ELF-1 (cell line): ENCODE measurements at regions not wholly inside any gene's neighbourhood (a gene's known extent, or its start where the extent isn't known, plus 50 kb on each side); places are given as distances from the start of the nearest gene placed in this dataset.
A peak's percentile ranks its signal among the peaks of the same experiment; 100 is the strongest.
"Not testable (repeated sequence)": the region's sequence is repeated elsewhere in the genome, so short reads cannot be mapped to it uniquely, and the experiment has no call there.

Experiments used
- DNase-seq: peaks from one replicate; pipeline ENCODE4 v3.0.0-alpha.2; 2016; ENCODE audit warnings: low read depth, low spot score

DNA sequence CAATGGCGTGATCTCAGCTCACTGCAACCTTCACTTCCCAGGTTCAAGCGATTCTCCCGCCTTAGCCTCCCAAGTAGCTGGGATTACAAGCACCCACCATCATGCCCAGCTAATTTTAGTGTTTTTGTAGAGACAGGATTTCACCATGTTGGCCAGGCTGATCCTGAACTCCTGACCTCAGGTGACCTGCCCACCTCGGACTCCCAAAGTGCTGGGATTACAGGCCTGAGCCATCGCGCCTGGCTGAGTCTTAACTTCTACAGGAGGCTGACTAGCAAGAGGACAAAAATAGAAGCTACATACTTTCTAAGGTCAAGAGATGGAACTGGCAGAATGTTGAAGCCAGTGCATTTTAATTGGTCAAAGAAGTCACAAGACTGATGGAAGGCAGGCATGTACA, 2296.2 kb upstream of the RAG2 start:
- not testable (repeated sequence) for DNase-seq

- DNase-seq: no peak
These were observed 2286.3 kb upstream of the RAG2 start for GRCh38 chr11:38884145-38884865.

GRCh38 chr11:38867338-38867737, 2269.3 kb upstream of the RAG2 start:
- no peak for DNase-seq

DNA sequence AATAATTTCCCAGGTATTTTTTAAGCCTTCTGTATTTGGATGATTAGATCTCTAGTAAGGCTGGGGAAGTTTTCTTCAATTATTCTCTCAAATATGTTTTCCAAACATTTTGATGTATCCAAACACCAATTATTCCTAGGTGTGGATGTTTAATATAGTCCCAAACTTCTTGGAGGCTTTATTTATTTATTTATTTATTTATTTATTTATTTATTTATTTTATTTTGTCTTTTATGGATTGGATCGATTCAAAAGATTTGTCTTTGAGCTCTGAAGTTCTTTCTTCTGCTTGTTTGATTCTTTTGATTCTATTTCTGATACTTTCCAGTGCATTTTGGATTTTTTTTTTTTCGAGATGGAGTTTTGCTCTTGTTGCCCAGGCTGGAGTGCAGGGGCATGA, 2267.9 kb upstream of the RAG2 start:
- DNase-seq: no peak

- DNase-seq: no peak
These were observed 2245.0 kb upstream of the RAG2 start for GRCh38 chr11:38842991-38843390.

DNA sequence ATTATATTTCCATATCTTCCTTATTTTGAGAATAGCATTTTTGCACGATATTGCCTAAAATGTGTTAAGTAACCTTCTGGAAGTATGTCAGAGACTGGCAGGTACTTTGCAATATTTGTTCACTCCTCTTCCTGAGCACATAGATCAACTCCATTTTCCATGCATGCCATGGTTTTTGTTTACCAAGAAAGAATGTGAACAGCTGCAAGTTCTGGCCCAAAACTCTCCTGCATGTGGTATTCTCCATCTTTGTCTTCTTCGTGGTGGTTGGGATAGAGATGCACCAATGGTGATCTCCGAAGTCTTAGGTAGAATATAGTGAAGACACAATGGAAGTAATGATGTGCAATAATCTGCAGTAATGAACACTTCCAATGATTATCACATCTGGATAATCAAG, 2241.0 kb upstream of the RAG2 start:
- no peak for DNase-seq

DNA sequence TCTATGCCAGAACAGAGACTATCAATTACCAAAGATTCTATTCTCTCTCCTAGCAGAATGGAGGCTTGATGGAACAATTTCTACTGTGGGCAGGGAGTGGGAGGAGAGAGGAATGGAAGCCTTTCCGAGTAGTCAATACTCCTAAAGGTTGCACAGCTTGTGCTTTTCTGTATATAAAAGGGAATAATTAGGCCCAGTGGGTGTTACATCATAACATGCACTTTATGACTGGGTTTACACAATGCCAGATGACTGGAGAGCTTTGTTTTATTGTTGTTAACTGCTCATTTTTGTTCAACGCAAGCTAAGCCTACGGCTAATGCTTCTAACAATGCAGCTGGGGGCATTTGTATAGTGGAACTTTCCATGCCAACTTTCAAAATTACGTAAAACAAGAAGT, 2237.9 kb upstream of the RAG2 start:
- DNase-seq: no peak

DNA sequence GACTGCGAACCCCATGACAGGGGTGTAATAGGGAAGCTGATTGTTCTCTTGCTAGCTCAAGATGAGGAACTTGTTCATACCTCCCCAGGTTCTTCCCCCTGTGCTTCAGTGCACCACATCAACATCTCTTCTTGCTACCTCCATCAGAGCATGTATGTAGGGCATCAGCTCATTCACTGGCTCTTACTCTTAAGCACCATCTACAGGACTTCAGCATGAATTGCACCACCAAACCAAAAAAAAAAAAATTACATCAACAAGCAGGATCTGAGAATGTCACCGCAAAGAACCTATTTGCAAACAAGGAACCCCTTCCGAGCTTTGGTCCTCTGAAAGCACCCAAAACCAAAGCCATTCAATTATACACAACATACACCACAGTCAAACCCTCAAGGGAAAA, 2226.5 kb upstream of the RAG2 start:
- DNase-seq: peak; percentile 25

- not testable (repeated sequence) for DNase-seq
These were observed 2223.8 kb upstream of the RAG2 start for GRCh38 chr11:38821786-38822185.

- no peak for DNase-seq
These were observed 2221.9 kb upstream of the RAG2 start for GRCh38 chr11:38819981-38820380.

DNA sequence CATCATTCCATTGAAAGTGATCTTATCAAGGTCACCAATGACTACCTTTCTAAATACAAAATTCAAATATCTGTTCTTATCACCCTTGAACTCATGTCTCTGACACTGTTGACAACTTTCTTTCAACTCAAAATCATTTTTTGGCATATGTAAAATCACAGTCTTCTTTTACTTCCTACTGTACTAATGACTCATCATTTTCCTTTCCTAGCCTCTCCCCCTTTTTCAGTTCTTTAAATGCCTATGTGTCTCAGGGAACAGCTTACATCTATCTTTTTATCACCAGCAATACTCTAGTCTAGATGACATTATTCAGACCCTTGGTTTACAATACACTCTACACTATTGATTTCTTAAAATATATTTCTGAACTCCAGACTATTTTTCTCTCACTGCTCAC, 2220.7 kb upstream of the RAG2 start:
- DNase-seq: no peak

GRCh38 chr11:38814670-38815069, 2216.6 kb upstream of the RAG2 start:
- DNase-seq: no peak

GRCh38 chr11:38809521-38809920, 2211.5 kb upstream of the RAG2 start:
- DNase-seq: no peak

- no peak for DNase-seq
These were observed 2198.2 kb upstream of the RAG2 start for GRCh38 chr11:38796281-38796680.

DNA sequence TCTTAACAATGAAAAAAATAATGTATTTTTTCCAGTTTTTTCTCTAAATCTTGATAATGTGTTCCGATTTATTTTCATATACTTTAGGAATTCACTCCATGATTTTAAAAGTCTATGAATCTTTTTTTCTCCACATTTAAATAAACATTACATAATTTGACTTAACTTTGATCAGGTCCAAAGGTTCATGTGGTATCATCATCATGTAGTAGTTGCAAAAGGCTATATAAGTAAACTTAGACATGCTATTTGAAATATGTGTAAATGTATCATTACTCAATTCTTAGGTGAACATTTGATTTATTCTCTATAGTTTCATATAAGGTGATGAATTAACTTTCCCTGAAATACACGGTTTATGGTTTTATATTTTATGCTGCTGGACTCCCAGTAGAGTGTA, 2197.0 kb upstream of the RAG2 start:
- DNase-seq: no peak

- no peak for DNase-seq
These were observed 2193.4 kb upstream of the RAG2 start for GRCh38 chr11:38791346-38791961.

DNA sequence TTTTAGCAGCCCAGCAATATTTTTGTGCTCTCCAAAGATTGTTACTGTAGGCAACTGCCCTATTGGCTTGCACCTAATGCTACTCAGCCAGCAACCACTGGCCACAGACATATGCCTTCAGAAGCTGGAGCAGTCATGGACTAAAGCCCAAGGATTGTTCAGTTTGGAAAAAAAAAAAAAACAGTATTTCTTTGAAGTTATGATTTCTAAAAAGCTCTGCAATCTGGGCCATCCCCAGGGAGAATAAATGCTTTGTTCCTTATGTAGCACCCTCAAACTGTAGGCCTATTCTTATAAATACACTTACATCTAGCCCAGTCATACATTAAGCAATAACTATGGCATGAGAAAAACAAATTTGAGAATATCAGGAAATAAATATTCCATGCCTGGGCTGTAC, 2190.5 kb upstream of the RAG2 start:
- no peak for DNase-seq

- DNase-seq: no peak
These were observed 2186.1 kb upstream of the RAG2 start for GRCh38 chr11:38784164-38784563.

DNA sequence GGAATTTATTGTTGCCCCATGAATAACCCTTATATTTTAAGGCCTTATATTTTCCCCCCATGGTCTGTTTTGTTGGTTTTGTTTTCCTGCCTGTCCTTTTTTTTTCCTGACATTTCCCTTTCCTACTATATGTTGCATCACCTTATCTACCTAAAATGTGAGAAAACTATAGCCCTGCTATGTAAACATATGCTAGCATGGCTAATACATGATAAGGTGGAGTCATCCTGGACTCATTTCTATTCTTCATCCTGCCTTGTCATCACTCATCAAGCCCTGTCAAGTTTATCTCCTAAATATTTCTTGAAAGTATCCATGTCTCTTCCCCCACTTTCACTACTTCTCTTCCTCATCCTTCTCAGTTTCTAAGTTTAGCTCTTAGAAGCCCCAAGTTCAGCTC, 2168.8 kb upstream of the RAG2 start:
- no peak for DNase-seq

DNA sequence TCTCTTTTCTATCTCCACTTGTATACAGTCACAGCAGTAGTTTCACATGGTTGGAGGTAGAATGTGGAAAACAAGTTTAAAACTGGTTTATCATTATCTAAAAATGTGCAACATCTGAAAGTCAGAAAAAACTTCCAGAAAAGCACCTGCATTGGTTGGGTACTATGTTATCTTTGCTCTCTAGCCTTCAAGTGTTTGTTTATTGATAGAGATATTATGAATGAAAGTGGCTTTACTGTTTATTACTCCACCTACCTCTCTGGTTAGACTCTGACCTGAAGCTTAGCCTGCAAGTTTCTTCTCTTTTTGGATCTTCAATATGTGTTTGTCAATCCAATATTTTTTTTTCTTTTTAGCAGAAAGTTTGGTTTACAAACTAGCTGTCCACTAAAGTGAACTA, 2161.4 kb upstream of the RAG2 start:
- no peak for DNase-seq

GRCh38 chr11:38756537-38756936, 2158.5 kb upstream of the RAG2 start:
- no peak for DNase-seq

DNA sequence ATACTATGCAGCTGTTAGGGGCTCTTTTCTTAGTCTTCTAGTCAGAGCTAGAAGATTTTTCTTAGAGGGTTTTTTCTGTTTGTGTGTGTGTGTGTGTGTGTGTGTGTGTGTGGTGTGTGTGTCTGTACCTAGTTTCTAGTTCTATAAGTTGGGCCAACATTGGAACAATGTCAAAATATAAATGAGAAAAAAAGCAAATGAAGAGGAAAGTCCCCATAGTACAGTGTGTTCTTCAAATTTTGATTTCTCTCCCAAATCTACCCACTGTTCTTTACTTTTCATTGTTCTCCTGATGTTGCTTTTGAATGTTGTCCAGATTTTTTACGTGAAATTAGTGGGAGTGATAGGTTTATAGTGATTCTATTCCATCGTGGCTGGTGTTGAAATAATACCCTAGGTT, 2153.4 kb upstream of the RAG2 start:
- no peak for DNase-seq

DNA sequence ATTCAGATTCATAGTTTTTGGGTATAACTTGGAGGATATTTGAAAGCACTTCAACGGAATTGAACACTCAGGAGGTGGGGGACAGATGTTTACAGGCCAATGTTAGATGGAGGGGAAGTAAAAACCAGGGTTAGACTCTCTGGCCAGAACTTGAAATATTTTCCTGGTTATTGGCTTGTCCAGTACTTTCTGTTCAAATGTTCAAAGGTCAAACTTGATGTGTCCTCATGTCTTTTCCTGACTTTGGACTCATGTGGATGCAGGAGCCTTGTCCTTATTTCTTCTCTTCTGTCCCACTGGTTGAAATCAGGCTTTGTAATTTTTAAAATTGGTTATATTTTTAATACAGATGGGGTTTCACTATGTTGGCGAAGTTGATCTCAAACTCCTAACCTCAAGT, 2148.5 kb upstream of the RAG2 start:
- not testable (repeated sequence) for DNase-seq

DNA sequence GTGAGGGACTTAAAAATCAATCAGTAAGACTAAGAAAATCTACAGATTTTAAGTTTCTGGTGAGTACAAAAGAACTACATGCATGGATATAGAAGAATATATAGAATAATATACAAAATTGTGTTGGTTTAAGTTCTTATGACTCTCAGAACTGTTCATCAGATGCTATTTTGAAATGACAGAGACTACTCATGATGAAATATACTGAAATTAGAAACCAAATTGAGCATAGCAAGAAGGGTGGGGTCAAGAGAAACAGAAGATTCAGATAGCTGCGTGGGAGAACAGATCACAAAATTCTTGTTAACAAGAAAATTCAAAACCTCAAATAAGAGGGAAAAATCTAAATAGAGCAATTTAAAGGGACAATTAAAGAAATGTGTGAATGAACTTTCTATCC, 2125.3 kb upstream of the RAG2 start:
- no peak for DNase-seq
